Lung (tissue), 11 donors: ENCODE measurements at regions not wholly inside any gene's neighbourhood (a gene's known extent, or its start where the extent isn't known, plus 50 kb on each side); places are given as distances from the start of the nearest gene placed in this dataset.

Source experiments
- ATAC-seq: fragments of 200-7000 bp; cut with Tn5 transposase; one replicate; pipeline ENCODE4 v1.9.1; 2020; ENCODE audit warnings: moderate number of reproducible peaks; ENCODE audit not compliant: insufficient read depth, low FRiP score
- DNase-seq, 3 donors: peaks; one replicate each; pipeline ENCODE4 v3.0.0-alpha.2; 2013 to 2017
- H3K27ac ChIP-seq, 2 donors: one replicate each; pipeline ENCODE4 v1.5.1; 2013; ENCODE audit warnings: mild to moderate bottlenecking in 2 of 2, moderate library complexity in 2 of 2, control low read depth in 1 of 2, inconsistent platforms in 1 of 2, low read depth in 1 of 2, low read length in 1 of 2
- H3K27me3 ChIP-seq, 3 donors: one replicate each; pipeline ENCODE4 v1.5.1; 2013; ENCODE audit warnings: low read length in 2 of 3; ENCODE audit not compliant: control insufficient read depth in 3 of 3, insufficient read depth in 3 of 3
- H3K36me3 ChIP-seq, 4 donors: one replicate each; pipeline ENCODE4 v1.5.1; 2013; ENCODE audit warnings: low read length in 4 of 4, mild to moderate bottlenecking in 1 of 4, moderate library complexity in 1 of 4; ENCODE audit not compliant: control insufficient read depth in 4 of 4, insufficient read depth in 4 of 4
- H3K4me1 ChIP-seq, 5 donors: one replicate each; pipeline ENCODE4 v1.5.1; 2013; ENCODE audit warnings: low read length in 5 of 5, mild to moderate bottlenecking in 2 of 5, moderate library complexity in 1 of 5; ENCODE audit not compliant: control insufficient read depth in 5 of 5, insufficient read depth in 5 of 5
- H3K4me3 ChIP-seq: one replicate; pipeline ENCODE4 v1.5.1; 2013; ENCODE audit warnings: mild to moderate bottlenecking, control low read depth, moderate library complexity
- H3K9ac ChIP-seq, 2 donors: one replicate each; pipeline ENCODE4 v1.5.1; 2013; ENCODE audit warnings: low read length in 2 of 2, control low read depth in 1 of 2; ENCODE audit not compliant: insufficient read depth in 1 of 2
- H3K9me3 ChIP-seq, 4 donors: one replicate each; pipeline ENCODE4 v1.5.1; 2013; ENCODE audit warnings: low read length in 3 of 4, mild to moderate bottlenecking in 1 of 4, moderate library complexity in 1 of 4; ENCODE audit not compliant: control insufficient read depth in 4 of 4, insufficient read depth in 3 of 4
- CTCF ChIP-seq: IDR thresholded peaks from 2 replicates; pipeline ENCODE4 v1.5.1; 2012; ENCODE audit warnings: mild to moderate bottlenecking; ENCODE audit errors: control extremely low read depth, extremely low read depth
- WGBS, 2 donors: extraction: QIAGEN DNeasy Blood & Tissue Kit; methylation state at CpG; one replicate each; pipeline ENCODE4 v1.1.7; 2013; 5-methylcytosine and 5-hydroxymethylcytosine counted together
- donor health status: control.
- donor health status: control.
- donor health status: Bipolar disorder and iron deficiency.
- donor health status: healthy.
- donor health status: DM: yes; HTN: yes; CAD: no.

GRCh38 chr4:137614491-137614890, 82.2 kb upstream of the PCDH18 start:
- Histone ChIP-seq H3K9me3 (peaks cover 0 to 2% (median 0%) of the 10 kb centered on the region in 4 donors), H3K27ac (no peak overlapping the region), H3K27me3 (no peaks in the 10 kb centered on the region), H3K9ac (no peak overlapping the region), H3K4me3 (no peak overlapping the region), H3K4me1 (peaks cover 0 to 5% (median 0%) of the 10 kb centered on the region in 5 donors), H3K36me3 (no peaks in the 10 kb centered on the region)
- TF ChIP-seq CTCF = no peak
- DNase-seq = no peak
- no peak for ATAC-seq
- WGBS, 2 donors = 90 to 92% methylated on average over 1 of the region's 1 CpG

- no peak overlapping the region for H3K4me3 ChIP-seq
- WGBS, 2 donors = 50 to 55% methylated on average over 3 of the region's 3 CpGs
- H3K27me3 ChIP-seq = no peaks in the 10 kb centered on the region
These were observed 79.9 kb upstream of the PCDH18 start for GRCh38 chr4:137611998-137612700.

GRCh38 chr4:137610960-137611359, 78.7 kb upstream of the PCDH18 start:
- ATAC-seq (no peak), DNase-seq (peak in 1 of 3 donors; percentile 23)
- H3K4me3 ChIP-seq = no peak overlapping the region
- H3K27ac ChIP-seq = no peak overlapping the region
- no peak for TF ChIP-seq CTCF
- WGBS, 2 donors = 86 to 93% methylated on average over 2 of the region's 2 CpGs
- no peaks in the 10 kb centered on the region for H3K36me3 ChIP-seq
- H3K9me3 ChIP-seq = peaks cover 0 to 2% (median 0%) of the 10 kb centered on the region in 4 donors
- peaks cover 0 to 5% (median 0%) of the 10 kb centered on the region in 5 donors for H3K4me1 ChIP-seq
- no peak overlapping the region for H3K9ac ChIP-seq
- H3K27me3 ChIP-seq = no peaks in the 10 kb centered on the region

More at GRCh38 chr4:137611998-137612700, 79.9 kb upstream of the PCDH18 start:
- no peak overlapping the region for H3K9ac ChIP-seq
- no peaks in the 10 kb centered on the region for H3K36me3 ChIP-seq
- H3K4me1 ChIP-seq = peaks cover 0 to 5% (median 0%) of the 10 kb centered on the region in 5 donors
- ATAC-seq = no peak
- DNase-seq = no peak
- H3K27ac ChIP-seq = no peak overlapping the region
- H3K9me3 ChIP-seq = peaks cover 0 to 2% (median 0%) of the 10 kb centered on the region in 4 donors
- TF ChIP-seq CTCF = no peak
